GM12878 (cell line): ENCODE measurements at regions not wholly inside any gene's neighbourhood (a gene's known extent, or its start where the extent isn't known, plus 50 kb on each side); places are given as distances from the start of the nearest gene placed in this dataset.

ENCODE experiments used
- BACH1 ChIP-seq: fragments of 450-650 bp; IDR thresholded peaks from 2 replicates; pipeline ENCODE4 v1.6.1; 2017; ENCODE audit warnings: mild to moderate bottlenecking, borderline replicate concordance
- PAX8 ChIP-seq: fragments of 450-650 bp; IDR thresholded peaks from 2 replicates; pipeline ENCODE4 v1.6.1; 2017; ENCODE audit warnings: mild to moderate bottlenecking, moderate library complexity
- TF ChIP-seq, protein P1 (sequence below), 3 experiments: IDR thresholded peaks in 2 of 3; conservative IDR thresholded peaks in 1 of 3; 2 replicates each; pipeline ENCODE4 v1.5.1; 2011; ENCODE audit warnings: low read depth in 3 of 3, low read length in 3 of 3, mild to moderate bottlenecking in 3 of 3, control low read depth in 2 of 3, moderate library complexity in 2 of 3, inconsistent platforms in 1 of 3, mixed read lengths in 1 of 3; ENCODE audit not compliant: control insufficient read depth in 2 of 3, insufficient read depth in 1 of 3; ENCODE audit errors: extremely low read depth in 1 of 3
- TF ChIP-seq, protein P2 (sequence below): IDR thresholded peaks from 2 replicates; pipeline ENCODE4 v1.6.1; 2012; ENCODE audit warnings: low read depth, low read length, improper control_type of control experiment

DNA sequence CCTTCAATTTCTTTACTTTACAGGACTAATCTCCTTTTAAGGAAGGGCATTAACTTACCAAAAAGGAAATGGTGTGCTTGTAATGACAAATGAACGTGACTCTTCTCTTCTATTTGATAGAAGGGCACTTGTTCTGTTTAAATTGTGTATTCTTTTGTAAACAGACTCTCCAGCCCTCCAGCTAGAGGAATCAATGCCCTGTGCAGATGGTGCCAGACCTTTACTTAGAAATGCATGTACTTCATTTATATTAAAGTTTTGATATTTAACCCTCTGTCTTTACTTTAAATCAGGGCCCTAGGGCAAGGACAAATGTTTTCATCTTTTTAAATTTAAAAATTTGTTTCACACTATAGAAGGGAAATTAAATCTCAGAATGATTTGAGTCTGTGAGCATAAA lies 355.1 kb downstream of the GBE1 start:
- TF ChIP-seq, protein P1, sequence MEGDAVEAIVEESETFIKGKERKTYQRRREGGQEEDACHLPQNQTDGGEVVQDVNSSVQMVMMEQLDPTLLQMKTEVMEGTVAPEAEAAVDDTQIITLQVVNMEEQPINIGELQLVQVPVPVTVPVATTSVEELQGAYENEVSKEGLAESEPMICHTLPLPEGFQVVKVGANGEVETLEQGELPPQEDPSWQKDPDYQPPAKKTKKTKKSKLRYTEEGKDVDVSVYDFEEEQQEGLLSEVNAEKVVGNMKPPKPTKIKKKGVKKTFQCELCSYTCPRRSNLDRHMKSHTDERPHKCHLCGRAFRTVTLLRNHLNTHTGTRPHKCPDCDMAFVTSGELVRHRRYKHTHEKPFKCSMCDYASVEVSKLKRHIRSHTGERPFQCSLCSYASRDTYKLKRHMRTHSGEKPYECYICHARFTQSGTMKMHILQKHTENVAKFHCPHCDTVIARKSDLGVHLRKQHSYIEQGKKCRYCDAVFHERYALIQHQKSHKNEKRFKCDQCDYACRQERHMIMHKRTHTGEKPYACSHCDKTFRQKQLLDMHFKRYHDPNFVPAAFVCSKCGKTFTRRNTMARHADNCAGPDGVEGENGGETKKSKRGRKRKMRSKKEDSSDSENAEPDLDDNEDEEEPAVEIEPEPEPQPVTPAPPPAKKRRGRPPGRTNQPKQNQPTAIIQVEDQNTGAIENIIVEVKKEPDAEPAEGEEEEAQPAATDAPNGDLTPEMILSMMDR (IDR thresholded peaks at IDR 0.05 in 2 of 3, conservative IDR thresholded peaks at IDR 0.05 in 1 of 3; ENCODE audit: control insufficient read depth in 2 of 3, extremely low read depth in 1 of 3, insufficient read depth in 1 of 3, low read depth in 3 of 3, low read length in 3 of 3): no peak
- TF ChIP-seq PAX8 (no peak), BACH1 (no peak)
- TF ChIP-seq, protein P2, sequence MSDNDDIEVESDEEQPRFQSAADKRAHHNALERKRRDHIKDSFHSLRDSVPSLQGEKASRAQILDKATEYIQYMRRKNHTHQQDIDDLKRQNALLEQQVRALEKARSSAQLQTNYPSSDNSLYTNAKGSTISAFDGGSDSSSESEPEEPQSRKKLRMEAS: no peak
